ENCODE measurements at regions not wholly inside any gene's neighbourhood (a gene's known extent, or its start where the extent isn't known, plus 50 kb on each side); places are given as distances from the start of the nearest gene placed in this dataset.

GRCh38 chr16:86821895-86822294 is 243.5 kb downstream of the FOXL1 start:
- TF ChIP-seq CTCF (IDR thresholded peaks at IDR 0.05) (no peak), NFE2L2 (conservative IDR thresholded peaks at IDR 0.05; ENCODE audit: low read length) (no peak), REST (IDR thresholded peaks at IDR 0.05) (no peak), JUNB (IDR thresholded peaks at IDR 0.05) (no peak), CBX8 (IDR thresholded peaks at IDR 0.05) (no peak), MYC (IDR thresholded peaks at IDR 0.05; ENCODE audit: borderline replicate concordance, low read length) (no peak), CEBPB (IDR thresholded peaks at IDR 0.05) (no peak), POLR2A (IDR thresholded peaks at IDR 0.05; ENCODE audit: low read length) (no peak), EP300 (IDR thresholded peaks at IDR 0.05) (no peak), POLR2AphosphoS2 (conservative IDR thresholded peaks at IDR 0.05; ENCODE audit: low read length) (no peak), KDM1A (IDR thresholded peaks at IDR 0.05; ENCODE audit: low read depth) (no peak), RCOR1 (IDR thresholded peaks at IDR 0.05; ENCODE audit: low read depth, low read length) (no peak), MAFK (IDR thresholded peaks at IDR 0.05; ENCODE audit: partially characterized antibody) (no peak)

All from A549 (cell line).